Erythroblast (primary cell): ENCODE measurements at regions not wholly inside any gene's neighbourhood (a gene's known extent, or its start where the extent isn't known, plus 50 kb on each side); places are given as distances from the start of the nearest gene placed in this dataset.

ENCODE experiments used
- GATA1 ChIP-seq: IDR thresholded peaks from 2 replicates; pipeline ENCODE4 v1.6.1; 2011; ENCODE audit warnings: low read depth, mild to moderate bottlenecking, control low read depth, low read length, moderate library complexity
- POLR2A ChIP-seq: IDR thresholded peaks from 2 replicates; pipeline ENCODE4 v1.6.1; 2011; ENCODE audit warnings: mild to moderate bottlenecking, low read length

DNA sequence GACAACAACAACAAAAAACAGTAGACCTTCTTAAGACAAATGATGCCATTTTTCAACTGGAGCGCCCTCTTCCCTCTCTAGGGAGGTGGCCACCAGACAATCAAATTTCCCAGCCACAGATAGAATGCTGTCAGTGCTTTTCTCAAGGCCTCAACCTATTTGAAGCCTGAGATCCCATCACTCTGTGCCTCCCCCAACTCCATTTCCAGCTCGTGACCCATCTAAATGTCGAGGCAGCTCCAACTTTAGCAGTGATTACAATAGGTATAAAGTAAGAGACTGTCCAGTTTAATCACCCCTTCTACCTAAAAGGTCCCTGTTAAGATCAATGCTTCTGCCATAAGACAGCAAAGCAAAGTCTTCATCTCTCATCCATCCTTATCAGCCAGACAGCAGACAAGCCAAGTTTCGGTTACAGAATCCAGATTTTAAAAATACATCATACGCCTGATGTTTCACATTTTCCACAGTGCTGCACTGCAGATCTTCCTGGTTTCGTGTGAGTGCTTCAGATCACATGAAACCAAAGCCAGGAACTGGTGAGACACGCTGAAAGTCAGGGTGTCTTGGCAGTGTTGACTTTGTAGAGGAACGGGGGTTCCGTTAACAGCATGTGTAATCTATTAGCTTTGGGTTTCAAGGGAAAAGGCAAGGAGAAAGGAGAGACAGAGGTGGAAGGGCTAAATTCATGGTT lies 447.8 kb downstream of the ENC1 start:
- TF ChIP-seq POLR2A = no peak
- TF ChIP-seq GATA1 = no peak
